Activated T-helper 1 cell treated with anti-CD3 and anti-CD28 coated beads, Interleukin-2, amount 50 U/mL, for 16 hours (primary cell): ENCODE measurements at regions not wholly inside any gene's neighbourhood (a gene's known extent, or its start where the extent isn't known, plus 50 kb on each side); places are given as distances from the start of the nearest gene placed in this dataset.

Experiments
- DNase-seq, 2 donors: peaks; one replicate each; pipeline ENCODE4 v3.0.0-alpha.2; 2020; ENCODE audit warnings: low read depth in 1 of 2, low spot score in 1 of 2

DNA sequence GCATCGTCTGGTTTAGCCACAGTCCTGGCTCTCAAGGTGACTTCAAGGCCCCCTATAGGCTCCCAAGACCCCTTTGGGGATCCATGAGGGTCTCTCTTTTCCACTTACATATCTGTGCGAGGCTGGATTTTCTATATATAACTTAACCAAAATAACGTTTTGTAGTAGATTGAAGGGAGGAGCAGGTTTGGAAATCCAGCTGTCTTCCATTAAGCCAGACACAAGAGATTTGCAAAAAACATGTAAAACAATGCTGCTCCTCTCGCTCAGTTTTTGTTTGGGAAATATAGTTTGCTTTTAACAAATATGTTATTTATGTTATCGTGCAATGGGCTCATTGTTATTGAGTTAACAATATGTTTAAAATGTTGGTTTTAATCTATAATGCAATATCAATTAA, 811.2 kb downstream of the TYW1 start:
- DNase-seq = no peak

DNA sequence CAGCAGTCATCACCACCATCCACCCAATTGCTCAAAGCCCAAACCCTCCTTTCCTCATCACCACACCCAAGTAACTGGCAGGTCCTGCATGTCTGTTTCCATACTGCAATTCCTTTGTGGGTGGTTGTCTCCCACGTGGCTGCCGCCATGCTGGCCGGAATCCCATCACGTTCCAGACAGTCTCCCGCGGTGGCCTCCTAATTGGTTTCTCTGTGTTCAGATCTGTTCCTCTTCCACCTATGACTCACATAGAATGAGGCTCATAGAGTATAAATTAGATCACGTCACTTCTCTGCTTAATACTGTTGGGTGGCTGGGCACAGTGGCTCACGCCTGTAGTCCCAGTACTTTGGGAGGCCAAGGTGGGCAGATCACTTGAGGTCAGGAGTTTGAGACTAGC, 813.0 kb downstream of the TYW1 start:
- DNase-seq = no peak

DNA sequence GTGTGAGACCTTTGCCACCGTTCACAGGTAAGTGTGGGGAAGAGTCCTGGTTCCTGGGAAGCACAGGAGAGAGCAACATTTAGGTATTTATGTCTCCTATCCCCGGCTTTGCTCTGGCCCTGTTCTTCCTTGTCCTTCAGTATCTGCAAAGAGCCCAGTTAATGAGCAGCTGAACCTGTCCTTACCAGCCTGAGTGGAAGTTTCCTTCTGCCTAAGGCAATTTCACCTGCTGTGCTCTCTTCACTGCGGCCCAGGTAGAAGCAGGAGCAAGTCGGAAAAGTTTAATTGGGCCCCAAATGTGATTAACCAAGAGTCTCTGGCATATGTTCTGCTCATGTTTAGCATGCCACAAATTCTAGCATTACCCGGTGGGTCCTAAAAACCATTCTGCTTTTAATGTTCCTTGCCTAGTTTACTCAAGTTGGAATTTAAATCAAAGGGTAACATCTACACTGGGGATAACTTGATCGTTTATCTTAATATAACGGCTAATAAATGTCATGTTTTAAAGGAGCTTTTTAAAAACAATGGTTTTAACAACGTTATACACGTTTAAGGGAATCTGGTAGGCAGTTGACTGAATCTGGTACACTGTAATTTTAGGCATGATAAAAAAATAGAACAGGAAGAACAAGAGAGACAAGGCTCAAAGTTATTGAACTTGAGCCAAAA, 817.1 kb downstream of the TYW1 start:
- DNase-seq = no peak

DNA sequence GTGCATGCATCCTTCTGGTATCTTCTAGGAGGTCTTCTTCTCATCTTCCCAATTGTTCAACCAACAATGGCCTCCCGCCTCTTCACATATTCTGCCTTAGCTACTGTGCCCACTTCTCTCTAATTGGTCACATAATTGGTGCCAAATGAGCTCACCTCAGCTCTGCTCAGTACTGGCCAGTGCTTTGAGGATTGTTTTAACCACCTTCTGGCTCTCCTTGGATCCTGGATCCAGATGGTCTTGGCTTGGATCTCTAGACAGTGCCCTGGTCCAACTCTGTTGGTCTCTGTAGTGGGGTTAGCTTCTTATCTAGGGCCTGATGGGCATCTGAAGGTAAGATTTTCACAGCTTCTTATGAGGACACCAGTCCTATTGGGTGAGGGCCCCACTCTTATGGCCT, 820.8 kb downstream of the TYW1 start:
- no peak for DNase-seq

DNA sequence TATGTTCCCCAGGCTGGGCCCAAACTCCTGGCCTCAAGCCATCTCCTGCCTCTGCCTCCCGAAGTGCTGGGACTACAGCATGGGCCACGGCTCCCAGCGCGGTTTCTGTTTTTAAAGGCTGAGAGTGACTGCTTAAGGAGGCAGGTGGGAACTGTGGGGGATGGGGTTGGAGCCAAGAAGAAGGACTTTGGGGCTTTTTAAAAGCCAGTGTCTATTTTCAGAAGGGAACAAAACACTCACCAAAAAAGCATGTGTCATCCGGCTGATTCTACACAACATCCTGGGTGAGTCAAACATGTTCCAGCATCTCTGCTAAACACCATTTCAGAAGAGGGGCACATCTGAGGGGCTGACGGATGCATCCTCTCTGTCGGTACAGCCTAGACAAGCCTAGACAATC, 824.5 kb downstream of the TYW1 start:
- no peak for DNase-seq

DNA sequence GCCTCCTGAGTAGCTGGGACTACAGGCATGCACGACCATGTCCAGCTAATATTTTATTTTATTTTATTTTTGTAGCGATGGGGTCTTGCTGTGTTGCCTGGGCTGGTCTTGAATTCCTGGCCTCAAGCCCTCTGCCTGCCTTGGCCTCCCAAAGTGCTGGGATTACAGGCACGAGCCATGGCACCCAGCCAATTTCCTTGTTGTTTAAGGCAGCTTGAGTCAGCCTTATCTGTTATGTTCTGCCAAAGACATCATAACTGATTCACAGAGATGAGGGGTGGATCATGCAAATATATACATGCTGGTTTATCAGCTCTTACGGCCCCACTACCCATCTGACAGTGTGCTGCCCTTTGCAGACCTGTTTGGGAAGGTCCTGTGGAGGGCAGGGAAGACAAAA, 826.7 kb downstream of the TYW1 start:
- no peak for DNase-seq

DNA sequence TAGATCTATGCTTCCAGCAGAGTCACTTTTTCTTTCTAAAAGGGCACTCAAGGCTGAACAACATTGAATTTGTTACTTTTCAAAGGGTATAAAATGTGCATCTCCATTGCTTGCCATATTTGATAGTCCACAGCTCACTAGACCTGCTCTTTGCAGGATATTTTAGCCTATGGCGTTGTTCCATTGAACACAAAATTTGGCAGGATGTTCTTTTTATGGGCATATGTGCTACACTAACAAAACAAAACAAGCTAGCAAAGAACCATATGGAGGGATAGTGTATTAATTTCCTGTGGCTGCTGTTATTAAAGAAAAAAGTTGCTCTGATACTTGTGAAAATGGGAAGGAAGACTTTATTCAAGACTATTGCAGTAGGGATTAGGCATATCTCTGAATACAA, 828.7 kb downstream of the TYW1 start:
- DNase-seq = no peak

DNA sequence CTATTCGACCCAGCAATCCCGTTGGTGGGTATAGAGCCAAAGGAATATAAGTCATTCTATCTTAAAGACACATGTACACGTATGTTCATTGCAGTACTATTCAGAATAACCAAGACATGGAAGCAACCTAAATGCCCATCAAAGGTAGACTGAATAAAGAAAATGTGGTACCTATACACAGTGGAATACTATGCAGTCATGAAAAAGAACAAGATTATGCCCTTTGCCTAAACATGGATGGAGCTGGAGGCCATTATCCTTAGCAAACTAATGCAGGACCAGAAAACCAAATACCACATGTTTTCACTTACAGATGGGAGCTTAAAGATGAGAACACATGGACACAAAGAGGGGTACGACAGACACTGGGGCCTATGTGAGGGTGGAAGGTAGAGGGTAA, 845.3 kb downstream of the TYW1 start:
- no peak for DNase-seq

DNA sequence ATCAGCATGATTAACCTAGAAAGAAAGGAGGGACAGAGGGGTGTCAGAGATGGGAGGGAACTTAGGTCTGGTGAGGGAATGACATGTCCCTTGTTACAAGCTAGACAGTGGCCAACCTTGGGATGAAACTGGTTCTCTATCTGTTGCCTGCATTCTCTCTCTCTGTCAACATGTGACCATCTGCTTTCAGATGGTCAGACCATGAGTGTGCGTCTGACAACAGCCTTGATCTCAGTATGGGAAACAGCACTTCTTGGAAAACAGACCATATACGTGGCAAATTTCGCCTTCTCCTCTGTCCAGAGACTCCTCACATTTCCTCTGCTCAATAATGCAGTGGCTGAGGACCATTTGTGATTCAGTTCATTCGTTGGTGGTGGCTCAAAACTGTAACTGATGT, 845.9 kb downstream of the TYW1 start:
- no peak for DNase-seq

DNA sequence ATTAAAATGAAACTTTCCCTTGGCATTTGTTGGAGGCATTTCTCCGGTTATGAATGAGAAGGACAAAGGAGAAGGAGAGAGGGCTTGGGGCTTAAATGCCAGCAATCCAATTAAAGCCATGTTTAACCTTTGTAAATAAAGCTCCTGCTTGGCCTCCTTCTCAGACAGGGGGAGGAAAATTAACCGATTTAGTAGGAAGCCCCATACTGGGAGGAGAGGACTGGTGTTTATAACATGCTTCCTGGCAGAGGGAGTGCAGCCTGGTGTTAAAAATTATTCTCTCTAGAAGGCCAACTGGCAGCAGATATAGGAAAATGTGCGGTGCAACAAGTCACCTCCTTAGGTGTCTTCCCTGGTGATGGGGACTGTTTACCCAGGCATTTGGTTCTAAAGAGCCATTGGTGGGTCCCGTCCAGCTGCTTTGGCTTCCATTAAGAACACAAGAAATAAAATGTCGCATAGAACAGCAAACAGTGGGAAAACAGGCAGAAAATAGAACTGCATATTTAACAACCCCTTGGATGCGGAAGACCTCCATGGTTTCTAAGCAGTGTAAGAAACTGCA, 846.5 kb downstream of the TYW1 start:
- no peak for DNase-seq

DNA sequence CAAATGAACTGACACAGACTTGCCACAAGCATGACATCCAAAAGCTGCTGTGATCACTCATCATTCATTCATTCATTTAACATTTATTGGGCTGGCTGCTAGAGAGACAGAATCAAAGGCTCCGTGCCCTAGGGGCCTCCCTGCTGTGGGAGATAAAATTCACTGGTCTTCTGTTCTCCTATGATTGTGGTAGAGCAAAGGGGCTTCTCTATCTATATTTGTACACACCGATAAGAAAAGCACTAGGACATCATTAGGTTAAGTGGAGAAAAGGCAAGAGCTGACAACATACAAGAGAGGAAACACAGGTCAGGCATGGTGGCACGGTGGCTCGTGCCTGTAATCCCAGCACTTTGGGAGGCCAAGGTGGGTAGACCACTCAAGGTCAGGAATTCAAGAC, 847.0 kb downstream of the TYW1 start:
- DNase-seq = no peak

DNA sequence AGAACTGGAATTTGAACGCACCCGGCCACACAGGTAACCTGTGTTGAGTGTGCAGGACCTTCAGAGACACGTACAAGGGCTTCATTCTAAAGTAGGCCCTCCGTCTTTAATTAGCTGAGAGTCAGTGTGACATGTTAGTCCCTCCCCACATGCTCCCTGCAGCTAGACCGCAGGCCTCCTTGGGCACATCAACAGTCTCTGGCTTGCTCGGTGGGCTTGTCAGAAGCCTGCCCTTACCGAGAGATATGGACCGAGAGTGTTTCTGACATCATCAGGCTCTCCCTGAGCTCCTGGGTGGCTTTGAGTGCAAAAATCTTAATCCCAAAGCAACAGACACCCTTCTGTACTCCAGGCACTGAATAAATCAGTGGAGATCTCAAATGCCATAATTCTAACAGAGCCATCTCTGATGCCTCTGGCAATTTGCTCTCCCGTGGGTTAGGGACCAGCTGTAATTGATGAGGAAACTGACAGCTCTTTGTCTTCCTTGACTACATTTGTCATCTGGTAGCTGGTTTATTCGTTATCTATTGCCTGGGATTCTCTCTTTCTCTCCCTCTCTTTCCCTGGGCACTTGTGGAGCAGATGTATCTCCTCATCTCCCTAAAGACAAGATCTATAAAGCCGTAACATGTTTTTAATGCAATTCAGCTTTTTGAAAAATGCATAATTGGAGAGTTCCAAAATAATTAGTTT, 850.6 kb downstream of the TYW1 start:
- DNase-seq = no peak

DNA sequence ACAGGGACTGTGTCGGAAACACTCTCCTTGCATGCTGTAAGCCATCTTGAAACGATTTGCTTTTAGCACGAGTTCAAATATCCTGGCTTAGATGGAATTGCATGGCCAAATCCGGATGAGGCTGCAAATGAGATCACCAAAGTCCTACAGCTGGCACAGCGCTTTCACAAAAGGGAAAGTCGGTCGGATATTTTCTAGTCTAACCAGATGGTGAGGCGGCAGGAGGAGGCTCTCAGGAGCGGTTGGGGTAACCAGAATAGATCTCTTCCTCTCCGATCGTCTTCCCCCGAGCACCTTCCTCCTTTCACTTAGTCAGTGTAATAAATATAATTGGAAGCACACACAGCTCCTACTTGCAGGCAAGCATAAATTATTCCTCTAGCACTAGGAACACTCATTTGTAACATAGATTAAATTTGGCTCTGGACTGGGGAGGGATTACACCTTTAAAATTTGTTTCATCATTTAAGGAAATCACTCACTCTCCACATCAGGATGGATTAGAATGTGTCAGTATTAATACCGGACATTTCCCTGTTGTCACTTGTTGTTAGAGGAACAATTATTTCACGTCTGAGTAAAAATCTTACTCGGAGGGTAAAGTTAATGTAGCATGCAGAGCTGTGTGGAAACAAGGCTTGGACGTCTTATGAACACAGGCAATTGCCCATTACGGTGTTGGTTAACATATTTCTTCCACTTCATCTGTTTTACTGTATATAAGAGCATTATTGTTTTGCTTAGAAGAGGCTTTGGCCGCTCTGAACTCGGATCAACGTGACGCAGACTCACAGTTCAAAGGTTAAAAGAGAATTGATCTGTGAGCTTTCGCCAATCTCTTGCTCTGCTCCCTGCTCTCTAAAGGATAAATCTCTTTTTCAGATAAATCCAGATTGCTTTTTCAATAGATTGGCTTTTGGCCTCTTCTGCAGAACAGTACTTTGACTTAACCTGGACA, 857.9 kb downstream of the TYW1 start:
- DNase-seq = no peak

DNA sequence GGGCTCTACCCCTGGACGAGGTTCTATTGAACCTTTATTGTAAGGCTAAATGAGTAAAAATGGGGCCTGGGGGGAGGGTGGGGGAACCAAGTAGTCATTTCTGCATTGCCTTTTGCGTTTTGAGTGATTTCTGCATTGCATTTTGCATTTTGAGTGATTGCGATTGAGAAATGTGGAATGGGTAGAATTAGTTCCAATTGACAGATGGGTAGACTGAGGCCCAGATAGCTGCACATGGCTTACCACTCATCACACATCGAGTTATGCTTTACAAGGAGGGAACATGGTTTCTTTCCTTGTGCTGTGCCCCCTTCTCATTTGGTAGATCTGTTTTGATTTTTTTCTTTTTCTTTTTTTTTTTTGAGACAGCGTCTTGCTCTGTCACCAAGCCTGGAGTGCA, 858.7 kb downstream of the TYW1 start:
- no peak for DNase-seq

DNA sequence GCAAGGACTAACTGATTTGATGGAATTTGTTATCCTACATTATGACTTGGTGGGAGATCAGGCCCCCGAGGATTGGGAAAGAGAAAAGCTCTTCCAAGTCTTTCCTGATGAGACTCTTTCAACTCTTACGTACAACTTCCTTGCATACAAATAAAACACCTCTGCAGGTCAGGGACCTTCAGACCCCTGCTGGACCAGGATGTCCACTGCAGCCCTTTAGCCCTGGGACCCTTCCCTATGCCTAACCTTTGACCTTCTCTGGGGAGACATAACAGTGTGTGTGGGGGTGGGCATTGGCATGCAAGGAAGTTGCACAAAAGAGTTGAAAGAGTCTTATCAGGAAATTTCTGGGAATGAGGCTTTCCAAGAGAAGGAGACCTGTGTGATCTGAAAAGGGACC, 859.4 kb downstream of the TYW1 start:
- no peak for DNase-seq

DNA sequence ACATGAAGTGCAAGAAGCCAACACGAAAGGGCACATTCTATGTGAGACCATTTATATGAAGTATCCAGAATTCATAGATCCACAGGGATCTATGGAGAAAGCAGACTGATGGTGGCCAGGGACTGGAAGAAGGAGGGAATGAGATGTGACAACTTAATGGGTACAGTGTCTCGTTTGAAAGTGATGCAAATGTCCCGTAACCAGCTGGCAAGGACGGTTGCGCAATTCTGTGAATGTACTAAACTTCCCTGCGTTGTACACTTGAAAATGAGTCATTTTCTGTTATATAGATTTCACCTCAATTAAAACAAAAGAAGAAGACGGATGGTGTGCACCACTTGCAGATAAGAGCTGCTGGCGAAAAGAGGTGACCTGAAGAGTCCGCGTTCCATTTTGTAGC, 861.1 kb downstream of the TYW1 start:
- no peak for DNase-seq

DNA sequence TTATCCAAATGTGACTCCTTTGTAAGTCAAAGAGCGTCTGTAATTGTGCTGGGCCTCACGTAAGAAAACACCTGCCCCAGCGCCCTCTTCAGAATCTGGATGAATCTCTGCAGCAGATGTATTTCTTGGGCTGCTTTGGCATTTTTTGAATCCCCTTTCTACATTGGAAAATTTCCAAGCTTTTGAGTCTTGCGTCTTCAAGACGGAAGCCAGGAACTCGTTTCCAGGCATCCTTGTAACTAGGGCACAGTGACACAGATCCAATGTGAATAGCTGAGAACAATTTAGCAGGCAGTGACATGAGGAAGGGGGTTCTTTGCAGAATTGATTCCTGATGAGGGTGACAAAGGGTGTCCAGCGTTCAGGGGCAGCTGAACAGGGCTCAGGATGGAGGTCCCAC, 862.3 kb downstream of the TYW1 start:
- DNase-seq = no peak

DNA sequence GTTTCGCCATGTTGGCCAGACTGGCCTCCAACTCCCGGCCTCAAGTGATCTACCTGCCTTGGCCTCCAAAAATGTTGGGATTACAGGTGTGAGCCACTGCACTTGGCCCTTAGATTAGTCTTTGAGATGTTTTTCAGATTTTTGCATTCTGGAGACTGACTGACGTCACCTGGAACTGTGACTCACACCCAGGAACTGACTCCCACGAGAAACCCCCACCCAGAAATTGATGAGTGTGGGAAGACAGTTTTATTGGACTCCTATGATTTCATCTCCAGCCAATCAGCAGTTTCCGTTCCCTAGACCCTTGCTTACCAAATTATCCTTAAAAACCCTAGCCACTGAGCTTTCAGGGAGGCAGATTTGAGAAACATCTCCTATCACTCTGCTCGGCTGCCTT, 867.3 kb downstream of the TYW1 start:
- no peak for DNase-seq

DNA sequence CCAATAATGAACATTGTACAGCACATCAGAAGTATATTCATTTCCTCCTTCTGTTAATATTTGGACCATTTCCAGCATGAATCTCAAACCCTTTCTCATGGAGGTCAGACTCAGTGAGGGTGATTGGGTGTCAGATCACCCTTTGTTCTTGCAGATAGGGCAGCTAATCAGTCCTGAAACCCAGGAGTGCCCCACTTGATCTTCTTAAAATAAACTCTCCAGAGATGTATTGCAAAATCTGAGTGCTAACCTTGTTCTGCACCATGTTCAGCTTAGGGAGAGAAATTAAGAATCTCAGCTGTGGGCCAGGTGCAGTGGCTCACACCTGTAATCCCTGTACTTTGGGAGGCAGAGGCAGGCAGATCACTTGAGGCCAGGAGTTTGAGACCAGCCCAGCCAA, 869.4 kb downstream of the TYW1 start:
- DNase-seq = no peak

DNA sequence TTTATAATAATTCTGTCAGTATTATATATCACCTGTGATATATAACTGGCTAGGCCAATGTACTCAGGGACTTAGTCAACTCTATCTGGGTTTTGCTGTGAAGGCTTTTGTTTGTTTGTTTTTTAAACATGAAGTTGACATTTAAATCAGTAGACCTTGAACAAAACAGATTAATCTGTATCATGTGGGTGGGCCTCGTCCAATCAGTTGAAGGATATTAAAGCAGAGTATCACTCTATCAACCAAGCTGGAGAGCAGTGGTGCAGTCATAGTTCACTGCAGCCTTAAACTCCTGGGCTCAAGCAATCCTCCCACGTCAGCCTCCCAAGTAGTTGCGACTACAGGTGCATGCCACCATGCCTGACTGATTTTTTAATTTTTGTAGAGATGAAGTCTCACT, 870.2 kb downstream of the TYW1 start:
- DNase-seq = no peak

DNA sequence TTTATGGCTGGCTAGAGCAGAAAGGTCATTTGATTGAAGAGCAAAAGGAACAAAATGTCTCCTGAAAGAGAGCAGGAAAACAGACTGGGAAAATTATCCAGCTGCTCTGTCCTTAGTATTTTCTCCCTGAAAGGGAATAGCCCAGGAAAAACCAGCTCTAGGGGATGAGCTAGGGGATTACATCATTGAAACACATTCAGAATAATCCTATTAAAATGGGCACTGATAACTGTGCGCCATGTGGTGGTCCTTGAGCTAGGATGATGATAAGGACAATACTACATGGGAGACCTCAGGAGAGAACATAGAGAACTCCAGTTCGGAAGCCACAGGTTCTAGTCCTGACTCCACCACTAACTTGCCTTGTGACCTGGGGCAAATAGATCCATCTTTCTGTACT, 873.8 kb downstream of the TYW1 start:
- DNase-seq = no peak

DNA sequence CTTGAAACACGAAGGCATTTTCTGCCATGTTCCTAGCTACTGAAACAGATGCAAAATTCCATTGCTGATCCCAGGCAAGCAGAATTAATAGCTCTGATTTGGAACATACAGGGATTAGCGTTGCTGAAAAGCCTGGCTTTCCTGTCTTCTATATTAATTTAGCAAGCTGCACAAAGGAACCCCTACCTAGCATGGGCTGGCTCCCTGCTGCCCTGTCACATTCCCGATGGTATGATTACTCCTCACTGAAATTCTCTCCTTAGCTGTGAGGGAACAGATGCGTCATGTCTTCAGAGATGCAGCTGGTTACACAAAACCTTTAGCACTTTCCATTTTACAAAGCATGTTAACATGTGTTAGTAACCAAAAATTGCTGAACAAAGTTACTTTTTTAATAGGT, 878.9 kb downstream of the TYW1 start:
- DNase-seq = no peak
